HG03439 (cell line): ENCODE measurements at regions not wholly inside any gene's neighbourhood (a gene's known extent, or its start where the extent isn't known, plus 50 kb on each side); places are given as distances from the start of the nearest gene placed in this dataset.
"Not testable (repeated sequence)": the region's sequence is repeated elsewhere in the genome, so short reads cannot be mapped to it uniquely, and the experiment has no call there.

Experiments used
- ATAC-seq: cut with Tn5 transposase; IDR thresholded peaks from one replicate; pipeline ENCODE4 v1.9.1; 2021; ENCODE audit warnings: mild to moderate bottlenecking, moderate library complexity; ENCODE audit not compliant: unreplicated experiment

DNA sequence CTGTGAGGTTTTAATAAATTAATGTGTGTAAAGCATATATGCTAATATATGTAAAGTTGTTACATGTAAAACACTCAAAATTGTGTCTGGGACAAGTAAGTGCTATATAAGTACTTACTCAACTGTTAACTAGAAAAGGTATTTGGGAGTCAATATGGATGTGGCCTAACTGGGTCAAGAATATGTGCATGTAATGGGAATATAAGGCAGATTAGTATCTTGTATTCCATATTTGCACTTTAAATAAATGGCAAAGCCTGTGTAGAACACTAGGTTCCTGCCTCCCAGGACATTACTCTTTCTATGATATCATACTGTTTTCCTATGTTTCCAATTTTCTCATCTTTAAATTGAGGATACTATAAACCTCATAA, 270.6 kb downstream of the FBXO8 start:
- no peak for ATAC-seq

DNA sequence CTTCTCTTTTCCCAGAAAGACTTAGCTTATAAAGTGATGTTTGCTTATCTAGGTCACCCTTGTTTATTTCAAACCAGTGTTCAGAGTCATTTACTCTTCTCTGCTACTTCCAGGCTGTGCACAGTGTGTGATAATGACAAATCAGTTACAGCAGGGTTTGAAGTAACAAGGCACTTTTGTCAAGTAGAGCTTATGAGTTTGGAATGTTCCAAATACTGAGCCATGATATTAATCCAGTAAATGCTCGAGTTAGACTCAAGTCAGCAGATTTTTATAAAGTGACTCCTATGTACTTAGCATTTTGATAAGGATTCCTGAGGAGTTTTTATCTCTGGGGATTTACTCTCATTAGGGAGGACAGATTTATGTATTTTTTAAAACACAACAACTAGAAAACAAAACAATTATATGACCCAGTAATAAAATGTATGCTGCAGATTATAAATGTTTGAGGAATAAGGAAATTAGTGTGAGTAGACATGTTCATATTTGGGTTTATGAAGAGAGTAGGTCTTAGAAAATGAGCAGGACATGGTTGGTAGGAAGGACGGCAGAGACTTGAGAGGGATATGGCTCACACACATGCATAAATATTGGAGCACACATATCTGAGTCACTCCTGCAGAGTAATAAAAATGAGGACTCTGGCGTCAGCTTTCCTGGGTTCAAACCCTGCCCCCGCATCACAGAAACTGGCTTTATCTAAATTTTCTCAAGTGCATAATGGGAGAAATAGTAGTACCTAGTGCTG, 271.2 kb downstream of the FBXO8 start:
- no peak for ATAC-seq

GRCh38 chr4:174010547-174010946, 272.9 kb downstream of the FBXO8 start:
- ATAC-seq, result no peak

GRCh38 chr4:174009686-174010451, 273.6 kb downstream of the FBXO8 start:
- no peak for ATAC-seq

GRCh38 chr4:174005422-174005821, 278.0 kb downstream of the FBXO8 start:
- no peak for ATAC-seq

DNA sequence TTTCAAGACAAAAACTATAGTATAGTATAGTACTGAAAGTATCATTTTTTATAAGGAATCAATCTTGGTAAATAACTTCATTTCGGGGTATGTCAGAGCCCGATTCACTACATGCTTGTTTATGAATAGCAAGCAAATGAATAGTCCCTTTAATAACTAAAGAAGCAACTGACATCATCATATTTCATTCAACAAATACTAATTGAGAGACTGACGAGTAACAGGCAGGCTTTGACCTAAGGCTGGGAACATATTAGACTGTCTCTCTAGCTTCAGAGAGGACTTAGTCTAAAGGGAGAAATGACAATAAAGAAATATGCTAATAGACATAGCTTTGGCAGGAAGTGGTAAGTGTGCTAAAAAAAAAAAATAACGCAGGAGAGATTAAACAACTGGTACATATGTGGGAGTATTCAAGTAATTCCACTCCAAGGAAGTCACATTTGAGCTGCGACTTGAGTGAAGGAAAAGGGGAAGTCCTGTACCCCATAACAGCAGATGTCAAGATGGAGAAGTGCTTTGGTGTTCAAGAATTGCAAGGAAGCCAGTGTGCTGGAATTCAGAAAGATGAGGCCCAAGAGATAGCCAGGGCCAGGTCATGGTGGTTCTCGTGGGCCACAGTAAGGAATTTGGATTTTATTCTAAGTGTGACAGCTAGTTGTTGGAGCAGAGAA, 284.9 kb downstream of the FBXO8 start:
- ATAC-seq, result no peak

GRCh38 chr4:173995779-173996178, 287.7 kb downstream of the FBXO8 start:
- not testable (repeated sequence) for ATAC-seq

DNA sequence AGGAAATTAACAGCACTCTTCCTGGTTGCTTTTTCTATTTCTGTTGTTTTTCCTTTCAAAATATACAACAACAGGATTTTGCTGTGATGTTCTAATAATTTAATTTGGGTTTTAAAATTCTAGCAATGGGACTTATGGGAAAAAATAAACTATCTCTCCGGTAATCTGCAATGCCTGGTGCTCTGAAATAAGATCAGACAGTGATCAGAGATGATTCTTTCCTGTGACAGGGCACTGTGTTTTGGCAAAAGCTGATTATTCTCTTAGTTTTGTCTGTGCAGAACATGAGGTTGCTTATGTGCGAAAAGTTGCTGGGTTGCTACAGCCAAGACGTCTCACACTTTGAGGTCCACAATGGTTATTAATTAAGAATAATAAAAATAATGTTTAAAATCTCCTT, 291.7 kb downstream of the FBXO8 start:
- ATAC-seq, result no peak

GRCh38 chr4:173991316-173991715, 292.2 kb downstream of the FBXO8 start:
- ATAC-seq, result no peak

- no peak for ATAC-seq
These were observed 292.6 kb downstream of the FBXO8 start for GRCh38 chr4:173990869-173991210.

GRCh38 chr4:173990126-173990868, 293.2 kb downstream of the FBXO8 start:
- ATAC-seq, result no peak

GRCh38 chr4:173963523-173963922, 319.9 kb downstream of the FBXO8 start:
- ATAC-seq, result not testable (repeated sequence)

DNA sequence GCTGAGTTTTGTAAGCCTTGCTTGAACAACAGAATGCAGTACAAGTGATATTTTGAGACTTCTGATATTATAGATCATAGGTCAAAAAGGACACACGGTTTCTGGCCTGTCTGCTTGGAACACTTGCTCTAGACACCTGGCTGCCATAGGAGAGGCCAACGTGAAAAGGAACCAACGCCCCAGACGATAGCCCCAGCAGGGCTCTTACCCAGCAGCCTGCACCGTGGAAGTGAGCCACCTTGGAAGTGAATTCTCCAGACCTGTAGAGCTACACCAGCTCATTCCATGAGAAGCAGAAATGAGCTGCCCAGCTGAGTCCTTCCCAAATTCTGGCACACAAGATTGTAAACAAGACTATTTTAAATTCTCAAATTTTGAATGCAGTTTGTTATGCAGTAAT, 323.1 kb downstream of the FBXO8 start:
- ATAC-seq, result no peak

- ATAC-seq, result no peak
These were observed 325.0 kb downstream of the FBXO8 start for GRCh38 chr4:173958445-173958844.

DNA sequence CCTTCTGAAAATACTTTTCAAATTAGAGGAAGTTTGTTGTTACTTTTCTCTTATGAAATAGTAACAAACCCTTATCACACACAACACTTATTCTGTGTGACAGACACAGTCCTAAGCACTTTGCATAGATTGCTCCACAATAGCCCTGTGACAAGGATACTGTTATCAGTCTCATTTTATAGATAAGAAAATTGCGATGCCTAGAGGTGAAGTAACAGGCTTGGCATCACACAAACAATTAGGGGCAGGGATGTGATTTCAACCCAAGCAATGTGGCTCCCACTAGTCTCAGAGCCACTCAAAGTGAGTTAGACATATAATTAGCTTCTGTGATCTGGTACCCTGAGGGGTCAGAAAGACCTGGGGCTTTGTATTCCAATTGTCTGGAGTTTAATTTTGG, 339.9 kb downstream of the FBXO8 start:
- ATAC-seq, result no peak

- ATAC-seq, result no peak
These were observed 343.3 kb downstream of the FBXO8 start for GRCh38 chr4:173940146-173940545.

- no peak for ATAC-seq
These were observed 345.7 kb downstream of the FBXO8 start for GRCh38 chr4:173937631-173938270.

GRCh38 chr4:173936861-173937260, 346.6 kb downstream of the FBXO8 start:
- ATAC-seq, result no peak

DNA sequence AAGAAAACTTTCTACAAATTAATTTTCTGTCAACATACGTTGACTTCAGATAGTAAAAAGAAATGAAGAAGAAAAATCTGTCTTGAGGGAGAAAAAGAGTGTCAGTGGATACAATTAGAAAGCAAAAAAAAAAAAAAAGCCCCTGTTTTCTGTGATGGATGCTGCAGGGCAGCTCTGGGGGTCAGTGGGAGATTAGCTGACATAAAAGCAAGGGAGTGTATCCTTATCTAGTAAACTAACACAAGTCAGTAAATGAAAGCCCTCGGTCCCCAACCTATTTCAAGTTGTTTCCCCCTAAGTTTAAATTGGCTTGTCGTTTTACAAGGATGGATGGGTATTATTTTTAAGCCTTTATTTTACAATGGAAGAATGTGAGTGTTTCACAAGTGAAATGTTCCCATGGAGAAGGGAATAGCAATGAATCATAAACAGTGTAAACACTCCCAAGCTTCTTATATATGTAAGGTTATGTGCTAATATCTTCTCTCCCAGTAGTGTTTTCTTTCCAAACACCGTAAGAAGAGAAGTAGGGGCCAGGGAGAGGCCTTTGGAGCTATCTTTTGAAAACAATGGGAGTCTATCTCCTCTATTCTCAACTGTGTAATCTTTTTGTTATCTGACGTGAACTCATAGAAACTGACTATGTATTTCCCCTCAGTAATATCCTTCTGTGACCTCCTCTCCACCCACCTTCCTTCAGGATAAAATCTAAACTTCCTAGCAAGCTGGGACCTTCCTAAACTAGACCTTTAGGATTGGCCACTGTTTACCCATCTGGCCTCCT, 347.7 kb downstream of the FBXO8 start:
- ATAC-seq, result no peak
